ENCODE measurements at regions not wholly inside any gene's neighbourhood (a gene's known extent, or its start where the extent isn't known, plus 50 kb on each side); places are given as distances from the start of the nearest gene placed in this dataset.
"Not testable (repeated sequence)": the region's sequence is repeated elsewhere in the genome, so short reads cannot be mapped to it uniquely, and the experiment has no call there.

GRCh38 chrX:25872786-25873185 lies 265.4 kb upstream of the MAGEB18 start:
- H3K27me3 ChIP-seq (ENCODE audit: control insufficient read depth in 3 of 3, insufficient read depth in 3 of 3, low read length in 3 of 3): no peaks in the 10 kb centered on the region
- H3K36me3 ChIP-seq (ENCODE audit: control insufficient read depth in 3 of 3, insufficient read depth in 2 of 3, low read depth in 1 of 3, low read length in 3 of 3): no peaks in the 10 kb centered on the region
- DNase-seq: no peak
- H3K9me3 ChIP-seq (ENCODE audit: control insufficient read depth in 2 of 2, insufficient read depth in 1 of 2, low read depth in 1 of 2, low read length in 1 of 2): no peaks in the 10 kb centered on the region
- no peaks in the 10 kb centered on the region for H3K4me1 ChIP-seq (ENCODE audit: control insufficient read depth in 3 of 3, insufficient read depth in 2 of 3, low read depth in 1 of 3, low read length in 2 of 3)
- H3K4me3 ChIP-seq (ENCODE audit: low read depth in 1 of 3, low read length in 3 of 3): no peak overlapping the region
- H3K27ac ChIP-seq (ENCODE audit: low read depth in 1 of 3, low read length in 2 of 3): no peak overlapping the region
- FAIRE-seq: no peak

GRCh38 chrX:25873196-25873595 lies 264.9 kb upstream of the MAGEB18 start:
- FAIRE-seq: no peak
- H3K4me1 ChIP-seq (ENCODE audit: control insufficient read depth in 3 of 3, insufficient read depth in 2 of 3, low read depth in 1 of 3, low read length in 2 of 3): no peaks in the 10 kb centered on the region
- 15 to 35% (median 27%) methylated on average over 2 of the region's 2 CpGs for whole genome bisulfite sequencing, 3 donors

GRCh38 chrX:25878806-25879205 lies 259.3 kb upstream of the MAGEB18 start:
- FAIRE-seq (no peak), DNase-seq (no peak)
- WGBS, 3 donors: 32 to 75% (median 36%) methylated on average over 1 of the region's 1 CpG
- H3K36me3 ChIP-seq (ENCODE audit: control insufficient read depth in 3 of 3, insufficient read depth in 2 of 3, low read depth in 1 of 3, low read length in 3 of 3): no peaks in the 10 kb centered on the region
- no peaks in the 10 kb centered on the region for H3K4me1 ChIP-seq (ENCODE audit: control insufficient read depth in 3 of 3, insufficient read depth in 2 of 3, low read depth in 1 of 3, low read length in 2 of 3)
- H3K4me3 ChIP-seq (ENCODE audit: low read depth in 1 of 3, low read length in 3 of 3): no peak overlapping the region
- H3K27me3 ChIP-seq (ENCODE audit: control insufficient read depth in 3 of 3, insufficient read depth in 3 of 3, low read length in 3 of 3): no peaks in the 10 kb centered on the region
- no peaks in the 10 kb centered on the region for H3K9me3 ChIP-seq (ENCODE audit: control insufficient read depth in 2 of 2, insufficient read depth in 1 of 2, low read depth in 1 of 2, low read length in 1 of 2)
- no peak overlapping the region for H3K27ac ChIP-seq (ENCODE audit: low read depth in 1 of 3, low read length in 2 of 3)

More at GRCh38 chrX:25873196-25873595, 264.9 kb upstream of the MAGEB18 start:
- DNase-seq: no peak
- Histone ChIP-seq H3K9me3 (ENCODE audit: control insufficient read depth in 2 of 2, insufficient read depth in 1 of 2, low read depth in 1 of 2, low read length in 1 of 2) (no peaks in the 10 kb centered on the region), H3K36me3 (ENCODE audit: control insufficient read depth in 3 of 3, insufficient read depth in 2 of 3, low read depth in 1 of 3, low read length in 3 of 3) (no peaks in the 10 kb centered on the region), H3K4me3 (ENCODE audit: low read depth in 1 of 3, low read length in 3 of 3) (no peak overlapping the region), H3K27me3 (ENCODE audit: control insufficient read depth in 3 of 3, insufficient read depth in 3 of 3, low read length in 3 of 3) (no peaks in the 10 kb centered on the region), H3K27ac (ENCODE audit: low read depth in 1 of 3, low read length in 2 of 3) (no peak overlapping the region)

- not testable (repeated sequence) for H3K9me3 ChIP-seq (ENCODE audit: control insufficient read depth in 2 of 2, insufficient read depth in 1 of 2, low read depth in 1 of 2, low read length in 1 of 2); DNase-seq; FAIRE-seq; H3K27me3 ChIP-seq (ENCODE audit: control insufficient read depth in 3 of 3, insufficient read depth in 3 of 3, low read length in 3 of 3); H3K27ac ChIP-seq (ENCODE audit: low read depth in 1 of 3, low read length in 2 of 3); H3K4me1 ChIP-seq (ENCODE audit: control insufficient read depth in 3 of 3, insufficient read depth in 2 of 3, low read depth in 1 of 3, low read length in 2 of 3); H3K36me3 ChIP-seq (ENCODE audit: control insufficient read depth in 3 of 3, insufficient read depth in 2 of 3, low read depth in 1 of 3, low read length in 3 of 3); H3K4me3 ChIP-seq (ENCODE audit: low read depth in 1 of 3, low read length in 3 of 3)
- WGBS, 3 donors: 55 to 62% (median 57%) methylated on average over 3 to 5 of the region's 5 CpGs
These were observed 255.6 kb upstream of the MAGEB18 start for GRCh38 chrX:25882503-25882902.

- no peak for DNase-seq
- no peaks in the 10 kb centered on the region for H3K36me3 ChIP-seq (ENCODE audit: control insufficient read depth in 3 of 3, insufficient read depth in 2 of 3, low read depth in 1 of 3, low read length in 3 of 3)
- no peaks in the 10 kb centered on the region for H3K4me1 ChIP-seq (ENCODE audit: control insufficient read depth in 3 of 3, insufficient read depth in 2 of 3, low read depth in 1 of 3, low read length in 2 of 3)
- FAIRE-seq: no peak
- WGBS, 3 donors: 89 to 94% (median 91%) methylated on average over 4 of the region's 4 CpGs
- H3K27me3 ChIP-seq (ENCODE audit: control insufficient read depth in 3 of 3, insufficient read depth in 3 of 3, low read length in 3 of 3): no peaks in the 10 kb centered on the region
- no peak overlapping the region for H3K4me3 ChIP-seq (ENCODE audit: low read depth in 1 of 3, low read length in 3 of 3)
- no peak overlapping the region for H3K27ac ChIP-seq (ENCODE audit: low read depth in 1 of 3, low read length in 2 of 3)
- H3K9me3 ChIP-seq (ENCODE audit: control insufficient read depth in 2 of 2, insufficient read depth in 1 of 2, low read depth in 1 of 2, low read length in 1 of 2): no peaks in the 10 kb centered on the region
These were observed 240.4 kb upstream of the MAGEB18 start for GRCh38 chrX:25897758-25898157.

GRCh38 chrX:25905728-25906127 lies 232.4 kb upstream of the MAGEB18 start:
- not testable (repeated sequence) for H3K4me3 ChIP-seq (ENCODE audit: low read depth in 1 of 3, low read length in 3 of 3); H3K36me3 ChIP-seq (ENCODE audit: control insufficient read depth in 3 of 3, insufficient read depth in 2 of 3, low read depth in 1 of 3, low read length in 3 of 3); H3K27ac ChIP-seq (ENCODE audit: low read depth in 1 of 3, low read length in 2 of 3); FAIRE-seq; H3K4me1 ChIP-seq (ENCODE audit: control insufficient read depth in 3 of 3, insufficient read depth in 2 of 3, low read depth in 1 of 3, low read length in 2 of 3); DNase-seq; H3K9me3 ChIP-seq (ENCODE audit: control insufficient read depth in 2 of 2, insufficient read depth in 1 of 2, low read depth in 1 of 2, low read length in 1 of 2); H3K27me3 ChIP-seq (ENCODE audit: control insufficient read depth in 3 of 3, insufficient read depth in 3 of 3, low read length in 3 of 3)
- WGBS, 3 donors: 82 to 85% methylated on average over 4 to 19 of the region's 30 CpGs; no CpG with 5 or more reads in 1 of the 3 donors

- 58 to 73% (median 64%) methylated on average over 3 of the region's 3 CpGs for WGBS, 3 donors
- no peaks in the 10 kb centered on the region for H3K27me3 ChIP-seq (ENCODE audit: control insufficient read depth in 3 of 3, insufficient read depth in 3 of 3, low read length in 3 of 3)
- no peak overlapping the region for H3K4me3 ChIP-seq (ENCODE audit: low read depth in 1 of 3, low read length in 3 of 3)
- FAIRE-seq (no peak), DNase-seq (no peak)
- H3K27ac ChIP-seq (ENCODE audit: low read depth in 1 of 3, low read length in 2 of 3): no peak overlapping the region
- H3K4me1 ChIP-seq (ENCODE audit: control insufficient read depth in 3 of 3, insufficient read depth in 2 of 3, low read depth in 1 of 3, low read length in 2 of 3): no peaks in the 10 kb centered on the region
- no peaks in the 10 kb centered on the region for H3K36me3 ChIP-seq (ENCODE audit: control insufficient read depth in 3 of 3, insufficient read depth in 2 of 3, low read depth in 1 of 3, low read length in 3 of 3)
- H3K9me3 ChIP-seq (ENCODE audit: control insufficient read depth in 2 of 2, insufficient read depth in 1 of 2, low read depth in 1 of 2, low read length in 1 of 2): no peaks in the 10 kb centered on the region
These were observed 212.2 kb upstream of the MAGEB18 start for GRCh38 chrX:25925946-25926345.

GRCh38 chrX:25928316-25928715 lies 209.8 kb upstream of the MAGEB18 start:
- Histone ChIP-seq H3K36me3 (ENCODE audit: control insufficient read depth in 3 of 3, insufficient read depth in 2 of 3, low read depth in 1 of 3, low read length in 3 of 3) (no peaks in the 10 kb centered on the region), H3K9me3 (ENCODE audit: control insufficient read depth in 2 of 2, insufficient read depth in 1 of 2, low read depth in 1 of 2, low read length in 1 of 2) (no peaks in the 10 kb centered on the region), H3K27me3 (ENCODE audit: control insufficient read depth in 3 of 3, insufficient read depth in 3 of 3, low read length in 3 of 3) (no peaks in the 10 kb centered on the region), H3K4me1 (ENCODE audit: control insufficient read depth in 3 of 3, insufficient read depth in 2 of 3, low read depth in 1 of 3, low read length in 2 of 3) (no peaks in the 10 kb centered on the region), H3K4me3 (ENCODE audit: low read depth in 1 of 3, low read length in 3 of 3) (no peak overlapping the region), H3K27ac (ENCODE audit: low read depth in 1 of 3, low read length in 2 of 3) (no peak overlapping the region)
- 47 to 89% (median 87%) methylated on average over 5 of the region's 5 CpGs for WGBS, 3 donors
- DNase-seq (no peak), FAIRE-seq (no peak)

- no peaks in the 10 kb centered on the region for H3K9me3 ChIP-seq (ENCODE audit: control insufficient read depth in 2 of 2, insufficient read depth in 1 of 2, low read depth in 1 of 2, low read length in 1 of 2)
- 34 to 42% (median 34%) methylated on average over 2 of the region's 2 CpGs for WGBS, 3 donors
- FAIRE-seq: no peak
These were observed 197.1 kb upstream of the MAGEB18 start for GRCh38 chrX:25941087-25941486.

More at GRCh38 chrX:25941087-25941486, 197.1 kb upstream of the MAGEB18 start:
- no peak overlapping the region for H3K27ac ChIP-seq (ENCODE audit: low read depth in 1 of 3, low read length in 2 of 3)
- H3K36me3 ChIP-seq (ENCODE audit: control insufficient read depth in 3 of 3, insufficient read depth in 2 of 3, low read depth in 1 of 3, low read length in 3 of 3): no peaks in the 10 kb centered on the region
- H3K4me1 ChIP-seq (ENCODE audit: control insufficient read depth in 3 of 3, insufficient read depth in 2 of 3, low read depth in 1 of 3, low read length in 2 of 3): no peaks in the 10 kb centered on the region
- no peaks in the 10 kb centered on the region for H3K27me3 ChIP-seq (ENCODE audit: control insufficient read depth in 3 of 3, insufficient read depth in 3 of 3, low read length in 3 of 3)
- H3K4me3 ChIP-seq (ENCODE audit: low read depth in 1 of 3, low read length in 3 of 3): no peak overlapping the region
- no peak for DNase-seq

Measured in small intestine (tissue), 7 donors.